ENCODE measurements at regions not wholly inside any gene's neighbourhood (a gene's known extent, or its start where the extent isn't known, plus 50 kb on each side); places are given as distances from the start of the nearest gene placed in this dataset.
"Not testable (repeated sequence)": the region's sequence is repeated elsewhere in the genome, so short reads cannot be mapped to it uniquely, and the experiment has no call there.

GRCh38 chr6:113723182-113723581, 134.0 kb upstream of the MARCKS start:
- H3K9me3 Mint-ChIP-seq (ENCODE audit: low read depth): no peaks in the 10 kb centered on the region
- no peak overlapping the region for H3K4me3 Mint-ChIP-seq

GRCh38 chr6:113724927-113725326, 132.2 kb upstream of the MARCKS start:
- H3K27ac Mint-ChIP-seq; H3K36me3 Mint-ChIP-seq (ENCODE audit: low read depth); POLR2A ChIA-PET; intact Hi-C loops (cut with DNase I, micrococcal nuclease); H3K4me1 Mint-ChIP-seq; ATAC-seq; CTCF ChIA-PET; H3K9me3 Mint-ChIP-seq (ENCODE audit: low read depth); H3K4me3 Mint-ChIP-seq; H3K27me3 Mint-ChIP-seq; DNase-seq: not testable (repeated sequence)

More at GRCh38 chr6:113723182-113723581, 134.0 kb upstream of the MARCKS start:
- CTCF ChIA-PET: no interaction called here
- DNase-seq: no peak
- ATAC-seq: no peak
- POLR2A ChIA-PET: no interaction called here
- Mint-ChIP-seq H3K27ac (no peak overlapping the region), H3K27me3 (peaks cover 8% of the 10 kb centered on the region), H3K4me1 (no peaks in the 10 kb centered on the region), H3K36me3 (ENCODE audit: low read depth) (no peaks in the 10 kb centered on the region)
- intact Hi-C loops (cut with DNase I, micrococcal nuclease): no loop called here

GRCh38 chr6:113731541-113731940, 125.6 kb upstream of the MARCKS start:
- Mint-ChIP-seq H3K36me3 (ENCODE audit: low read depth) (no peaks in the 10 kb centered on the region), H3K4me3 (no peak overlapping the region), H3K9me3 (ENCODE audit: low read depth) (no peaks in the 10 kb centered on the region), H3K27me3 (peaks cover 10% of the 10 kb centered on the region), H3K27ac (no peak overlapping the region), H3K4me1 (peaks cover 3% of the 10 kb centered on the region)
- no peak for DNase-seq
- no peak for ATAC-seq
- ChIA-PET POLR2A (no interaction called here), CTCF (no interaction called here)
- intact Hi-C loops (cut with DNase I, micrococcal nuclease): no loop called here

- Mint-ChIP-seq H3K36me3 (ENCODE audit: low read depth) (no peaks in the 10 kb centered on the region), H3K4me3 (no peak overlapping the region), H3K27ac (no peak overlapping the region), H3K27me3 (peaks cover 10% of the 10 kb centered on the region), H3K9me3 (ENCODE audit: low read depth) (no peaks in the 10 kb centered on the region), H3K4me1 (peaks cover 3% of the 10 kb centered on the region)
- DNase-seq (no peak), ATAC-seq (no peak)
- intact Hi-C loops (cut with DNase I, micrococcal nuclease): no loop called here
- CTCF ChIA-PET: interaction anchor here (0.8 kb wide), 1 partner anchor 295 kb away, joined by 3 read pairs; no protein-coding TSS in a partner anchor
- POLR2A ChIA-PET: no interaction called here
Measured at GRCh38 chr6:113732384-113732966, 124.7 kb upstream of the MARCKS start.

GRCh38 chr6:113733381-113733780, 123.8 kb upstream of the MARCKS start:
- H3K4me3 Mint-ChIP-seq: no peak overlapping the region
- CTCF ChIA-PET: interaction anchor here (0.7 to 0.8 kb wide), 2 partner anchors 296 to 349 kb away, joined by 3 to 5 read pairs; no protein-coding TSS in a partner anchor

GRCh38 chr6:113734982-113735381, 122.2 kb upstream of the MARCKS start:
- intact Hi-C loops (cut with DNase I, micrococcal nuclease): no loop called here
- H3K27ac Mint-ChIP-seq: no peak overlapping the region
- CTCF ChIA-PET: no interaction called here

More at GRCh38 chr6:113733381-113733780, 123.8 kb upstream of the MARCKS start:
- H3K27ac Mint-ChIP-seq: no peak overlapping the region
- ATAC-seq (no peak), DNase-seq (no peak)
- no peaks in the 10 kb centered on the region for H3K36me3 Mint-ChIP-seq (ENCODE audit: low read depth)
- peaks cover 10% of the 10 kb centered on the region for H3K27me3 Mint-ChIP-seq
- H3K4me1 Mint-ChIP-seq: peaks cover 3% of the 10 kb centered on the region
- intact Hi-C loops (cut with DNase I, micrococcal nuclease): no loop called here
- POLR2A ChIA-PET: no interaction called here
- H3K9me3 Mint-ChIP-seq (ENCODE audit: low read depth): no peaks in the 10 kb centered on the region

GRCh38 chr6:113735491-113735890, 121.7 kb upstream of the MARCKS start:
- intact Hi-C loops (cut with DNase I, micrococcal nuclease): no loop called here
- Mint-ChIP-seq H3K4me1 (peaks cover 3% of the 10 kb centered on the region), H3K9me3 (ENCODE audit: low read depth) (no peaks in the 10 kb centered on the region), H3K4me3 (no peak overlapping the region), H3K27ac (no peak overlapping the region), H3K36me3 (ENCODE audit: low read depth) (no peaks in the 10 kb centered on the region), H3K27me3 (peaks cover 8% of the 10 kb centered on the region)
- ChIA-PET CTCF (no interaction called here), POLR2A (no interaction called here)
- ATAC-seq (no peak), DNase-seq (no peak)

More at GRCh38 chr6:113734982-113735381, 122.2 kb upstream of the MARCKS start:
- POLR2A ChIA-PET: no interaction called here
- Mint-ChIP-seq H3K9me3 (ENCODE audit: low read depth) (no peaks in the 10 kb centered on the region), H3K4me3 (no peak overlapping the region), H3K27me3 (peaks cover 8% of the 10 kb centered on the region), H3K36me3 (ENCODE audit: low read depth) (no peaks in the 10 kb centered on the region), H3K4me1 (peaks cover 3% of the 10 kb centered on the region)
- peak; percentile 63 for ATAC-seq
- no peak for DNase-seq

GRCh38 chr6:113736978-113737377, 120.2 kb upstream of the MARCKS start:
- H3K4me3 Mint-ChIP-seq: no peak overlapping the region
- DNase-seq (no peak), ATAC-seq (no peak)
- no peak overlapping the region for H3K27ac Mint-ChIP-seq
- H3K27me3 Mint-ChIP-seq: peaks cover 8% of the 10 kb centered on the region
- no peaks in the 10 kb centered on the region for H3K9me3 Mint-ChIP-seq (ENCODE audit: low read depth)
- H3K4me1 Mint-ChIP-seq: peaks cover 3% of the 10 kb centered on the region
- no peaks in the 10 kb centered on the region for H3K36me3 Mint-ChIP-seq (ENCODE audit: low read depth)
- intact Hi-C loops (cut with DNase I, micrococcal nuclease): no loop called here
- ChIA-PET CTCF (no interaction called here), POLR2A (no interaction called here)

- POLR2A ChIA-PET: no interaction called here
- Mint-ChIP-seq H3K4me3 (no peak overlapping the region), H3K36me3 (ENCODE audit: low read depth) (no peaks in the 10 kb centered on the region), H3K27ac (no peak overlapping the region), H3K4me1 (peaks cover 3% of the 10 kb centered on the region), H3K27me3 (peaks cover 6% of the 10 kb centered on the region), H3K9me3 (ENCODE audit: low read depth) (no peaks in the 10 kb centered on the region)
- no peak for ATAC-seq
- intact Hi-C loops (cut with DNase I, micrococcal nuclease): no loop called here
- no peak for DNase-seq
- CTCF ChIA-PET: no interaction called here
Measured at GRCh38 chr6:113739041-113739655, 118.0 kb upstream of the MARCKS start.

- Mint-ChIP-seq H3K36me3 (ENCODE audit: low read depth) (no peaks in the 10 kb centered on the region), H3K4me3 (no peak overlapping the region), H3K9me3 (ENCODE audit: low read depth) (no peaks in the 10 kb centered on the region), H3K4me1 (no peaks in the 10 kb centered on the region), H3K27me3 (no peaks in the 10 kb centered on the region), H3K27ac (no peak overlapping the region)
- DNase-seq (no peak), ATAC-seq (no peak)
- ChIA-PET CTCF (no interaction called here), POLR2A (no interaction called here)
- intact Hi-C loops (cut with DNase I, micrococcal nuclease): no loop called here
Measured at GRCh38 chr6:113741651-113742050, 115.5 kb upstream of the MARCKS start.

GRCh38 chr6:113742342-113742741, 114.8 kb upstream of the MARCKS start:
- H3K4me3 Mint-ChIP-seq: no peak overlapping the region
- no peaks in the 10 kb centered on the region for H3K9me3 Mint-ChIP-seq (ENCODE audit: low read depth)
- ChIA-PET POLR2A (no interaction called here), CTCF (no interaction called here)
- no peaks in the 10 kb centered on the region for H3K27me3 Mint-ChIP-seq
- no peaks in the 10 kb centered on the region for H3K4me1 Mint-ChIP-seq
- DNase-seq: no peak
- no peaks in the 10 kb centered on the region for H3K36me3 Mint-ChIP-seq (ENCODE audit: low read depth)
- intact Hi-C loops (cut with DNase I, micrococcal nuclease): no loop called here
- no peak overlapping the region for H3K27ac Mint-ChIP-seq
- ATAC-seq: no peak

- POLR2A ChIA-PET: no interaction called here
- no peak overlapping the region for H3K4me3 Mint-ChIP-seq
Measured at GRCh38 chr6:113744861-113745260, 112.3 kb upstream of the MARCKS start.

More at GRCh38 chr6:113744861-113745260, 112.3 kb upstream of the MARCKS start:
- no peaks in the 10 kb centered on the region for H3K9me3 Mint-ChIP-seq (ENCODE audit: low read depth)
- ATAC-seq: no peak
- H3K27me3 Mint-ChIP-seq: peaks cover 2% of the 10 kb centered on the region
- no peak for DNase-seq
- no peaks in the 10 kb centered on the region for H3K4me1 Mint-ChIP-seq
- H3K36me3 Mint-ChIP-seq (ENCODE audit: low read depth): no peaks in the 10 kb centered on the region
- intact Hi-C loops (cut with DNase I, micrococcal nuclease): no loop called here
- CTCF ChIA-PET: no interaction called here
- no peak overlapping the region for H3K27ac Mint-ChIP-seq

Measured in activated CD4-positive, alpha-beta T cell treated with anti-CD3 and anti-CD28 coated beads for 36 hours (primary cell).